ENCODE measurements at regions not wholly inside any gene's neighbourhood (a gene's known extent, or its start where the extent isn't known, plus 50 kb on each side); places are given as distances from the start of the nearest gene placed in this dataset.

DNA sequence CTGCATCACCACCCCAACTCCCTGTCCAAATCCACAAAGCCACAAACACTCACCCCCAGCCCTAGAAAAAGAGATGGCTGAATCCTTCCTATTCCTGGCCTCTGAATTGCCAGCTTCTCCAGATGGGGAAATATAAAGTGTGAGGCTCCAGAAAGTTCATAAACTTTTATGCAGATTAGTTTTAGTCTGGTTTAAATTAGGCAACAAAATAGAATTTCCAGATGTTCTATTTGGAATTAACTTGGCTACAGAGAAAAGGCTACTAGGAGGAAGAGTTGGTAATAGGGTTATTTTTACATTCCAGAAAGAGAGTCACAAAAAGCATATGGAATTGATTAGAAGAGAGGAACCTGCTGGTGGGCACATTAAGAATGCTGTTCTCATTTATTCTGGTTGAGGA lies 56.0 kb downstream of the EN1 start:
- DNase-seq (ENCODE audit: low read depth): no peak
- TF ChIP-seq, protein P1, sequence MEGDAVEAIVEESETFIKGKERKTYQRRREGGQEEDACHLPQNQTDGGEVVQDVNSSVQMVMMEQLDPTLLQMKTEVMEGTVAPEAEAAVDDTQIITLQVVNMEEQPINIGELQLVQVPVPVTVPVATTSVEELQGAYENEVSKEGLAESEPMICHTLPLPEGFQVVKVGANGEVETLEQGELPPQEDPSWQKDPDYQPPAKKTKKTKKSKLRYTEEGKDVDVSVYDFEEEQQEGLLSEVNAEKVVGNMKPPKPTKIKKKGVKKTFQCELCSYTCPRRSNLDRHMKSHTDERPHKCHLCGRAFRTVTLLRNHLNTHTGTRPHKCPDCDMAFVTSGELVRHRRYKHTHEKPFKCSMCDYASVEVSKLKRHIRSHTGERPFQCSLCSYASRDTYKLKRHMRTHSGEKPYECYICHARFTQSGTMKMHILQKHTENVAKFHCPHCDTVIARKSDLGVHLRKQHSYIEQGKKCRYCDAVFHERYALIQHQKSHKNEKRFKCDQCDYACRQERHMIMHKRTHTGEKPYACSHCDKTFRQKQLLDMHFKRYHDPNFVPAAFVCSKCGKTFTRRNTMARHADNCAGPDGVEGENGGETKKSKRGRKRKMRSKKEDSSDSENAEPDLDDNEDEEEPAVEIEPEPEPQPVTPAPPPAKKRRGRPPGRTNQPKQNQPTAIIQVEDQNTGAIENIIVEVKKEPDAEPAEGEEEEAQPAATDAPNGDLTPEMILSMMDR (IDR thresholded peaks at IDR 0.05; ENCODE audit: insufficient read depth, low read depth, low read length, missing control alignments): no peak
- no peak overlapping the region for H3K4me3 ChIP-seq (ENCODE audit: low read depth, low read length)

DNA sequence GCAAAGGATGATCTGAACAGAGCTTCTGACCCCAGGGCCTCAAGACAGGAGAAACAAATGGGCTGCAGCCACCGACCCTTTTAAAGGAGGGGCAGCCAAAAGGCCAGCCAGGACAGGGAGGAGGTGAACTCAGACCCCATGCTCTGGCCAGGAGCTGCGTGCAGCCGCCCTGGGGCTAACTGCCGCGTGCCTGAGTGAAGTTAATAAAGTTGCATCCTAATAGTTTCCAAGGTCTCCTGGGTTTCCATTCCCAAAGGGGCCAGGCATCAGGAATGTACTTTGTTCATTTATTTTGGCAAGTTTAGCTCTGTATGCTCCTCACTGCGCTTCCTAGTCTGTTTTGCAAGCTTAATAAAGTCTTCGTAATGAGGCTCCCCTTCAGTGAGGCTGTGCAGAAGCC lies 60.7 kb downstream of the EN1 start:
- no peak overlapping the region for H3K4me3 ChIP-seq (ENCODE audit: low read depth, low read length)
- no peak for DNase-seq (ENCODE audit: low read depth)
- TF ChIP-seq, protein P1 (IDR thresholded peaks at IDR 0.05; ENCODE audit: insufficient read depth, low read depth, low read length, missing control alignments): no peak

DNA sequence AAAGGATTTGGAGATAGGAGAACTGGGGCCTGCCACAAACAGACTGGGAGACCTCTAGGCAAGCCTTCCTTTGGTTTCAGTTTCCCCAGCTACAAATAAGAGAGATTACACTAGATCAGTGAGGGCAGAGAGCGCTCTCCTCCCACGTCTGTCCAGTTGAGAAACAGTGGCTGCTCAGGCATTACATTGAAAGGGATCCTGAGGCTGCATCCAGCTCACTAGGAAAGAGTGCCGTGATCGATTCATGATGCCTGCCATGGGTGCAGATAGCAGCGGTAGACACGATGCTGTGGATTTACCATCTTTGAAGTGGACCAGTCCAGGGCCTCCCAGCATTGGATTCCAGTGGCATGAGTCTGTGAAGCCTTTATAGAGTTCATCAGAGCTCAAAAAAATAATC lies 62.6 kb downstream of the EN1 start:
- no peak for DNase-seq (ENCODE audit: low read depth)
- no peak overlapping the region for H3K4me3 ChIP-seq (ENCODE audit: low read depth, low read length)
- TF ChIP-seq, protein P1 (IDR thresholded peaks at IDR 0.05; ENCODE audit: insufficient read depth, low read depth, low read length, missing control alignments): no peak

GRCh38 chr2:118779362-118779761 lies 68.1 kb downstream of the EN1 start:
- DNase-seq (ENCODE audit: low read depth): no peak
- TF ChIP-seq, protein P1 (IDR thresholded peaks at IDR 0.05; ENCODE audit: insufficient read depth, low read depth, low read length, missing control alignments): no peak
- H3K4me3 ChIP-seq (ENCODE audit: low read depth, low read length): no peak overlapping the region

DNA sequence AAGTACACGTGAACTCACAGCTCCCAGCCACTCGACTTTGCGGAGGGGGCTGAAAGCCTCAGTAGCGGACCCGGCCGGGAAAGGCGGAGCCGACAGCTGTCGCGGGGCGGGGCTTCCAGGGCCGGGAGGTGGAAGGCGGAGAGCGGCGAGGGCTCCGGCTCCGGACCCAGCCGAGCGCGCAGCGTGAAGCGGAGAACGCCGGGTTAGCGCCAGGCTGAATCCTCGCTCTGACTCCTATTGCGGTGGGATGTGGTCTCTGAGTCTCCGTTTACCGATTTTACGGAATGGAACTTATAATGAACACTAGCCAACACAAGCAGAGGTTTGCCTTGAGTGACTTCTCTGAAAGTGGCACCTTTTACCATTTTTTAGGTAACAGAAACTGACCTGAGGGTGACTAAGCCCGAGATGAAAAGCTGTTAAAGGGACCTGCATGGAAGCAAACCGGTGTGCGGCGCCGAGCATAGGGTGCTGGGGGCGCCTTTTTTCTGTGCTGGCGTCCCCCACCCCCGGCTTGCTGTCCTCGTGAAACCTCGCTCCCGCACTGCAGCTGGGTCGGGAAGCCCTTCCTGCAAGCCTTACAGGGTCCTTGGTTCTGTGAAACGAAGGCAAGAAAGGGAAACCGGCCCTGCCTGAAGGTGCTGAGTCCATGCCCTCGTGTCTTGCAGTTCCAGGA lies 72.9 kb downstream of the EN1 start:
- no peak for DNase-seq (ENCODE audit: low read depth)
- no peak overlapping the region for H3K4me3 ChIP-seq (ENCODE audit: low read depth, low read length)
- TF ChIP-seq, protein P1 (IDR thresholded peaks at IDR 0.05; ENCODE audit: insufficient read depth, low read depth, low read length, missing control alignments): no peak

- no peak overlapping the region for H3K4me3 ChIP-seq (ENCODE audit: low read depth, low read length)
- TF ChIP-seq, protein P1 (IDR thresholded peaks at IDR 0.05; ENCODE audit: insufficient read depth, low read depth, low read length, missing control alignments): no peak
- no peak for DNase-seq (ENCODE audit: low read depth)
These were observed 73.6 kb downstream of the EN1 start for GRCh38 chr2:118773826-118774225.
